Nephron (organoid): ENCODE measurements at regions not wholly inside any gene's neighbourhood (a gene's known extent, or its start where the extent isn't known, plus 50 kb on each side); places are given as distances from the start of the nearest gene placed in this dataset.

Source experiments
- H3K27ac Mint-ChIP-seq, 3 experiments: 2 replicates each; pipeline ENCODE4 v1.8.0; 2020; ENCODE audit warnings: mixed read lengths in 3 of 3, mild to moderate bottlenecking in 2 of 3, moderate library complexity in 1 of 3
- H3K27me3 Mint-ChIP-seq: 2 replicates; pipeline ENCODE4 v1.8.0; 2021; ENCODE audit warnings: low read depth, mild to moderate bottlenecking, moderate library complexity, mixed read lengths
- H3K36me3 Mint-ChIP-seq: 2 replicates; pipeline ENCODE4 v1.8.0; 2020; ENCODE audit warnings: low read depth, mixed read lengths
- H3K4me1 Mint-ChIP-seq: 2 replicates; pipeline ENCODE4 v1.8.0; 2020; ENCODE audit warnings: mixed read lengths
- H3K4me3 Mint-ChIP-seq, 3 experiments: 2 replicates each; pipeline ENCODE4 v1.8.0; 2020; ENCODE audit warnings: mild to moderate bottlenecking in 3 of 3, mixed read lengths in 3 of 3, moderate library complexity in 2 of 3
- H3K9me3 Mint-ChIP-seq: 2 replicates; pipeline ENCODE4 v1.8.0; 2020; ENCODE audit warnings: mixed read lengths
- CTCF ChIP-seq, 3 experiments: fragments of 200-600 bp; sonication (generic); IDR thresholded peaks; one replicate each; pipeline ENCODE4 v1.5.0; 2021; ENCODE audit warnings: antibody characterized with exemption in 3 of 3; ENCODE audit not compliant: unreplicated experiment in 3 of 3

DNA sequence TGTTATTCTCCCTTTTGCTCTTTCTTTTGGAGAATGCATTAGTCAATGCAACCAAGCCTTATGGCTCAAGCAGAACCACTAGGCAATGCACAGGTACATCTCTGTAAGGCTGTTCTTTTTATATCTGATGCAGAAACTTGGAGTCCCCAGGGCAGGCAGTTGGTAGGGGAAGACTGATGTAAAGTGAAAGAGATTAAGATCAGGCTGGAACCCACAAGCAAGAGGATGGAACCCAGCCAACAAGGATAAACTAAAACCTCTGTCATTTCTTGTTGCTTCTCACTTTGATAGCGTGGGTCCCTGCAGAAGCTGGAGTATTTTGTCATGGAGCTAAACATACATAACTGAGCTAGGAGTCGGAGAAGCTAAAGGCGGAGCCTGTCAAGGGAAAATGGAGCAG lies 142.9 kb downstream of the GPAM start:
- Mint-ChIP-seq H3K27ac (no peak overlapping the region), H3K27me3 (no peaks in the 10 kb centered on the region), H3K4me1 (peaks cover under 1% of the 10 kb centered on the region), H3K9me3 (peaks cover 11% of the 10 kb centered on the region), H3K4me3 (no peak overlapping the region), H3K36me3 (no peaks in the 10 kb centered on the region)
- no peak for TF ChIP-seq CTCF (IDR thresholded peaks at IDR 0.05; ENCODE audit: unreplicated experiment in 3 of 3)

- H3K4me3 Mint-ChIP-seq = no peak overlapping the region
- TF ChIP-seq CTCF (IDR thresholded peaks at IDR 0.05; ENCODE audit: unreplicated experiment in 3 of 3) = no peak
- peak overlapping the region in 2 of 3 experiments; percentile 12 to 26 for H3K27ac Mint-ChIP-seq
- H3K9me3 Mint-ChIP-seq = peaks cover 11% of the 10 kb centered on the region
- peaks cover 5% of the 10 kb centered on the region for H3K27me3 Mint-ChIP-seq
- H3K4me1 Mint-ChIP-seq = peaks cover 23% of the 10 kb centered on the region
- no peaks in the 10 kb centered on the region for H3K36me3 Mint-ChIP-seq
These were observed 137.6 kb downstream of the GPAM start for GRCh38 chr10:112045938-112046337.

DNA sequence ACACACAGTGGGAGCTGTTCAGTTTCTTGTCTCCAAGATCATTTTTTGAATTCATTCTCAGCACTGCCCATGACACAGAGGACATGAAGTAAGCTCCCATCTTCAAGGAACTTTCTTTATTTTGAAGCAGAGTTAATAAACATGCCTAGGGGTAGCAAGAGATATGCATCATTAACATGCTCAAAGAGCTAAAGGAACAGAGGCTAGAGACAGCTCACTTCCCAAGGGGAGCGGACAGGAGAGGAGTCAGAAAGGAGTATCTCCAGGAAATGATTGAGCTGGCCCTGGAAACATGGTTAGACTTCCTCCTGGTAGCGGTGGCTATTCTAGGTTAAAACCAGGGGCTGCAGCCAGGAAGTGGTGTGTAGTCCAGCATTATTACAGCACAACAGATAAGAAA lies 135.9 kb downstream of the GPAM start:
- Mint-ChIP-seq H3K4me3 (no peak overlapping the region), H3K27ac (peak overlapping the region in 2 of 3 experiments; percentile 12 to 31)

GRCh38 chr10:112052166-112052565 lies 131.4 kb downstream of the GPAM start:
- H3K27me3 Mint-ChIP-seq = peaks cover 5% of the 10 kb centered on the region
- H3K27ac Mint-ChIP-seq = no peak overlapping the region
- H3K36me3 Mint-ChIP-seq = no peaks in the 10 kb centered on the region
- TF ChIP-seq CTCF (IDR thresholded peaks at IDR 0.05; ENCODE audit: unreplicated experiment in 3 of 3) = no peak
- H3K4me1 Mint-ChIP-seq = peaks cover 13% of the 10 kb centered on the region
- H3K9me3 Mint-ChIP-seq = no peaks in the 10 kb centered on the region
- H3K4me3 Mint-ChIP-seq = no peak overlapping the region

More for the DNA sequence above, 135.9 kb downstream of the GPAM start:
- H3K27me3 Mint-ChIP-seq = peaks cover 5% of the 10 kb centered on the region
- H3K36me3 Mint-ChIP-seq = no peaks in the 10 kb centered on the region
- no peak for TF ChIP-seq CTCF (IDR thresholded peaks at IDR 0.05; ENCODE audit: unreplicated experiment in 3 of 3)
- peaks cover 23% of the 10 kb centered on the region for H3K4me1 Mint-ChIP-seq
- H3K9me3 Mint-ChIP-seq = peaks cover 8% of the 10 kb centered on the region

DNA sequence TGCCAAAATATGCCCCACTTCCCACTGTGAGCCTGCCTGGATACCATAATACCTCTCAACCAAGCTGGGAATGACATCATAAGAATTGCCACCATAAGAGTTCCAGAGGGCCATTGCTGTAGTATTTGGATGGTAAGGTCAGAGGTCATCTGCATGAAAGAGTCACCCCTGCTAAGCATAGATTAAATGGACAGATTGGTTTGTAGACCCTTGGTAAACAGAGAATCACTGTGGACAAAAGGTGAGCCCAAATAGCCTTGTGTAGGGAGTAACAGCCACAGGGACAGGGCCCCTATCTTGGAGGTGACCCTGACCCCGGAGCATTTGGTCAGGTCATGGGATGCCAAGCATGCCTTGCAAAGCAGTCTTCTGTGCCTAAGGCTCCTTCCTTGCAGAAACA lies 129.7 kb downstream of the GPAM start:
- Mint-ChIP-seq H3K27me3 (no peaks in the 10 kb centered on the region), H3K9me3 (no peaks in the 10 kb centered on the region), H3K27ac (no peak overlapping the region), H3K4me1 (peaks cover 7% of the 10 kb centered on the region), H3K36me3 (no peaks in the 10 kb centered on the region), H3K4me3 (no peak overlapping the region)
- no peak for TF ChIP-seq CTCF (IDR thresholded peaks at IDR 0.05; ENCODE audit: unreplicated experiment in 3 of 3)

DNA sequence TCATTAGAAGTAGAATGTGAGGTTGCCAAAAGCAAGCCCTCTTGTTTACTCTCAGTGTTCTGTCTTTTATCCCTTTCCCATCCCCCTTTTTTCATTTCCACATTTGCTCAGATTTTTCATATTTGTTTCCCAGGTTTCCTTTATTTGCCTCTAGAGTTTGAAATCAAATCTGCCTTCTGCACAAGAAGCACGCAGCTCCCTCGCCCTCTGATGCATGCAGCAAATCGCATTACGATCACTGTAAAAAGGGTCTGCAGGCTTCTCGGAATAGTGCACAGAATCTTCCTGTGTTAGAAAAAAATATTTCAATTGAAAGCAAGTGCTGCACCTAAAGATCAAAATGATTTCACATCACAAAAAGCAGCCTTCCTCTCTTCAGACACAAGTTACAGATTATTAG lies 129.0 kb downstream of the GPAM start:
- Mint-ChIP-seq H3K4me3 (no peak overlapping the region), H3K36me3 (no peaks in the 10 kb centered on the region), H3K27me3 (no peaks in the 10 kb centered on the region), H3K4me1 (peaks cover under 1% of the 10 kb centered on the region), H3K9me3 (no peaks in the 10 kb centered on the region), H3K27ac (no peak overlapping the region)
- TF ChIP-seq CTCF (IDR thresholded peaks at IDR 0.05; ENCODE audit: unreplicated experiment in 3 of 3) = no peak
